Activated CD4-positive, alpha-beta T cell treated with anti-CD3 and anti-CD28 coated beads, Interleukin-2, amount 10 ng/mL, durations not matched to agents 7 days and 5 days (primary cell): ENCODE measurements at regions not wholly inside any gene's neighbourhood (a gene's known extent, or its start where the extent isn't known, plus 50 kb on each side); places are given as distances from the start of the nearest gene placed in this dataset.

ENCODE experiments used
- CTCF ChIA-PET: fragments of 350-600 bp; sonication (Branson Sonifier 250); formaldehyde crosslinking; loops from one replicate; lab custom pipeline; 2021; ENCODE audit warnings: antibody characterized with exemption; lab: Charles Lee
- POLR2A ChIA-PET: fragments of 350-600 bp; sonication (Branson Sonifier 250); formaldehyde crosslinking; loops from one replicate; lab custom pipeline; 2021; ENCODE audit warnings: antibody characterized with exemption; lab: Charles Lee
- DNase-seq: peaks from one replicate; pipeline ENCODE4 v3.0.0-alpha.2; 2020
- H3K27ac Mint-ChIP-seq: one replicate; pipeline ENCODE4 v1.8.0; 2021; ENCODE audit warnings: mild to moderate bottlenecking, moderate library complexity, mixed read lengths
- H3K27me3 Mint-ChIP-seq: one replicate; pipeline ENCODE4 v1.8.0; 2021; ENCODE audit warnings: mixed read lengths
- H3K36me3 Mint-ChIP-seq: one replicate; pipeline ENCODE4 v1.8.0; 2021; ENCODE audit warnings: low read depth, mixed read lengths
- H3K4me1 Mint-ChIP-seq: one replicate; pipeline ENCODE4 v1.8.0; 2021; ENCODE audit warnings: mixed read lengths
- H3K4me3 Mint-ChIP-seq: one replicate; pipeline ENCODE4 v1.8.0; 2021; ENCODE audit warnings: mild to moderate bottlenecking, moderate library complexity, mixed read lengths
- H3K9me3 Mint-ChIP-seq: one replicate; pipeline ENCODE4 v1.8.0; 2021; ENCODE audit warnings: mixed read lengths

- Mint-ChIP-seq H3K27ac (no peak overlapping the region), H3K9me3 (no peaks in the 10 kb centered on the region), H3K27me3 (peaks cover 24% of the 10 kb centered on the region), H3K4me3 (no peak overlapping the region), H3K36me3 (no peaks in the 10 kb centered on the region), H3K4me1 (no peaks in the 10 kb centered on the region)
- DNase-seq = no peak
- POLR2A ChIA-PET = no interaction called here
- CTCF ChIA-PET = no interaction called here
Measured at GRCh38 chr9:91485006-91485405, 61.4 kb upstream of the NFIL3 start.

GRCh38 chr9:91483835-91484234 lies 60.2 kb upstream of the NFIL3 start:
- no peak overlapping the region for H3K27ac Mint-ChIP-seq
- no peak overlapping the region for H3K4me3 Mint-ChIP-seq
- H3K27me3 Mint-ChIP-seq = peaks cover 17% of the 10 kb centered on the region
- no peaks in the 10 kb centered on the region for H3K9me3 Mint-ChIP-seq
- no peaks in the 10 kb centered on the region for H3K36me3 Mint-ChIP-seq
- no peak for DNase-seq
- ChIA-PET CTCF (no interaction called here), POLR2A (no interaction called here)
- H3K4me1 Mint-ChIP-seq = no peaks in the 10 kb centered on the region

GRCh38 chr9:91483189-91483691 lies 59.6 kb upstream of the NFIL3 start:
- POLR2A ChIA-PET = interaction anchor here (0.5 kb wide), 1 partner anchor 33 kb away, joined by 4 read pairs; no protein-coding TSS in a partner anchor
- Mint-ChIP-seq H3K9me3 (no peaks in the 10 kb centered on the region), H3K4me3 (no peak overlapping the region), H3K36me3 (no peaks in the 10 kb centered on the region), H3K27me3 (peaks cover 21% of the 10 kb centered on the region), H3K27ac (no peak overlapping the region), H3K4me1 (no peaks in the 10 kb centered on the region)
- DNase-seq = no peak
- CTCF ChIA-PET = no interaction called here

- CTCF ChIA-PET = no interaction called here
- no peaks in the 10 kb centered on the region for H3K9me3 Mint-ChIP-seq
Measured at GRCh38 chr9:91481972-91482371, 58.3 kb upstream of the NFIL3 start.

GRCh38 chr9:91477106-91477505 lies 53.5 kb upstream of the NFIL3 start:
- peaks cover 44% of the 10 kb centered on the region for H3K27me3 Mint-ChIP-seq
- H3K9me3 Mint-ChIP-seq = no peaks in the 10 kb centered on the region
- no peaks in the 10 kb centered on the region for H3K4me1 Mint-ChIP-seq
- DNase-seq = no peak
- H3K36me3 Mint-ChIP-seq = no peaks in the 10 kb centered on the region
- POLR2A ChIA-PET = no interaction called here
- CTCF ChIA-PET = no interaction called here
- no peak overlapping the region for H3K27ac Mint-ChIP-seq
- H3K4me3 Mint-ChIP-seq = no peak overlapping the region

More at GRCh38 chr9:91481972-91482371, 58.3 kb upstream of the NFIL3 start:
- POLR2A ChIA-PET = no interaction called here
- H3K27ac Mint-ChIP-seq = no peak overlapping the region
- H3K27me3 Mint-ChIP-seq = peaks cover 31% of the 10 kb centered on the region
- no peaks in the 10 kb centered on the region for H3K36me3 Mint-ChIP-seq
- no peak overlapping the region for H3K4me3 Mint-ChIP-seq
- no peaks in the 10 kb centered on the region for H3K4me1 Mint-ChIP-seq
- DNase-seq = no peak

- Mint-ChIP-seq H3K27me3 (peaks cover 45% of the 10 kb centered on the region), H3K36me3 (no peaks in the 10 kb centered on the region), H3K27ac (no peak overlapping the region), H3K4me3 (no peak overlapping the region), H3K4me1 (no peaks in the 10 kb centered on the region), H3K9me3 (no peaks in the 10 kb centered on the region)
- ChIA-PET POLR2A (no interaction called here), CTCF (no interaction called here)
- no peak for DNase-seq
Measured at GRCh38 chr9:91474656-91475055, 51.0 kb upstream of the NFIL3 start.
